NCI-H2171 (cell line): ENCODE measurements at regions not wholly inside any gene's neighbourhood (a gene's known extent, or its start where the extent isn't known, plus 50 kb on each side); places are given as distances from the start of the nearest gene placed in this dataset.

Source experiments
- DNase-seq: peaks from one replicate; lab custom pipeline; 2025; lab: John Stamatoyannopoulos, UW

GRCh38 chr18:29226213-29226612 lies 1049.3 kb upstream of the CDH2 start:
- no peak for DNase-seq

DNA sequence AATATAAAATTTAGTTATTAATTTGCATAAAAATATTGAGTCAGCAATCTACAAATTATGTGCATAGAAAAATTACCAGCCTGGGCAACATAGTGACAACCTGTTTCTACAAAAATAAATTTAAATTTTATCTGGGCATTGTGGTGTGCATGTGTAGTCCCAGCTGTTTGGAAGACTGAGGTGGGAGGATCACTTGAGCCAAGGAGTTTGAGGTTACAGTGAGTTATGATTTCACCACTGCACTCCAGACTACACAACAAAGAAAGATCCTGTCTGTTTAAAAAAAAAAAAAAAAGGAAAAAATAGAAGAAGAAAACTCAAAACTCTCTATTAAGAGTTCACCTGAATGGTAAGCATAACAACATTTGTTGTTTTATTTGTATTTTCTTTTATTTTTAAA lies 1048.4 kb upstream of the CDH2 start:
- DNase-seq, result no peak

- DNase-seq, result no peak
These were observed 1041.2 kb upstream of the CDH2 start for GRCh38 chr18:29218091-29218490.

DNA sequence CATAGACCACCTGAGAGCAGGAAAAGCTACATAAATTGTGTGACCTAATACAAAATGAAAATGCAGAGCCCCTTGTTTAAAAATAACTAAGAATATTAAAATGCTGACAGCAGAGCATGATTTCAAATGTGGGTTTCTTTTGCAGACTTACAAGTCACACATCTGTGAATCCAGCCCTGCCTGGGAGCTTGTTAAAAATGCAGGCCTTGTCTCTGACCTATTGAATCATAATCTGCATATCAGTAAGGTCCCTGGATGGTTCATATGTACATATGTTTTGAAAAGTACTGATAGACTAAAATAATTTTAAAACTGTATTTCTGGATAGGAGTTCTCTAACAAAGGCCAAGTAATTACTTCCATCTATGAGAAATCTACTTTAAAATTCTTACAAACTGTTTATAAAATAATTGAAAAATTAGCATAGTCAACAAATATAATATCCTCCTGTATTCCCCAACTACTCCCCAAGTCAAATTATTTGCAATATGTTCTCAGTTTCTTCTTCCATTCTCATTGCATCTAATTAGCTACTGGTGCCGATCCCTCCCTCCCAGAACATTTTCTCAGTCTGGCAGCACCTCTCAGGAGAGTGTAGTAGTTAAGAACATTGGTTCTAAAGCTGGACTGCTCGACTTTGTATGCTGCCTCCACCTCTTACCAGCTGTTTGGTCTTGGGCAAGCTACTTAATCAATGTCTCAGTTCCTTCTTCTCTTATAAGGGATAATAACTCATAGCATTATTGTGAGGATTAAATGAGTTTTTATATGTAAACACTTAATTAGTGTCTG lies 1040.4 kb upstream of the CDH2 start:
- DNase-seq, result no peak

DNA sequence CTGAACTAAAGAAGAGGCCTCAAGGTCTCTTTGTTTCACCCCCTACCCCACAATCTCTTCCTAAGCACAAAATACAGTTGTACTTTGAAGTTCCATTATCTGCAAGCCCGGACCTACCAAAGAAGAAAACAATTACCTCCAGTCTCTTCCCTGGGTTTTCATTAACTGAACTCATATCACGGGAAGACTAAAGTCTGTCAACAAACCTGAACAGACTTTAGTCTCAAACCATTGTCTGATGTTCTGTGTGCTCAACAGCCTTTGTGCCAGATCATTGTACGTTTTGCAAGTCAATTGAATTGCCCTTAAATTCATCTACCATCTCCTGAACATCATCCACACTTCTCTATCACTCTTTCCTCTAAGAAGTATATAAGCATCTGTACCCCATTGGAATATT lies 1021.9 kb upstream of the CDH2 start:
- DNase-seq, result no peak

DNA sequence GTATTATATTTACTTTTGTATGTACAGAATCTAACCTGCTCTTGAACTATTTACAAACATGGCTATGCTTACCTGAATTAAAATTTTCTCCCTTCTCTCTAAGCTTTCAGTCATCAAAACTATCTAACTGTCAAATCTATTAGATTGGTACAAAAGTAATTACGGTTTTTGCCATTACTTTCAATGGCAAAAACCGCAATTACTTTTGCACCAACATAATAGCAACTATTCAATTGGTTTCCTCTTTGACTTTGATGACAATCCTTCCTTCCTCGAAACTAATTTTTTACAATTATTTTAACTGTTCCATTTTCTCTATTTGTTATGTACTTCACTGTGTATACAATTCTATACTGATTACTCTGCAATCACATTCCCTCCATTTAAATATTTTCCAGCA lies 1019.4 kb upstream of the CDH2 start:
- no peak for DNase-seq

DNA sequence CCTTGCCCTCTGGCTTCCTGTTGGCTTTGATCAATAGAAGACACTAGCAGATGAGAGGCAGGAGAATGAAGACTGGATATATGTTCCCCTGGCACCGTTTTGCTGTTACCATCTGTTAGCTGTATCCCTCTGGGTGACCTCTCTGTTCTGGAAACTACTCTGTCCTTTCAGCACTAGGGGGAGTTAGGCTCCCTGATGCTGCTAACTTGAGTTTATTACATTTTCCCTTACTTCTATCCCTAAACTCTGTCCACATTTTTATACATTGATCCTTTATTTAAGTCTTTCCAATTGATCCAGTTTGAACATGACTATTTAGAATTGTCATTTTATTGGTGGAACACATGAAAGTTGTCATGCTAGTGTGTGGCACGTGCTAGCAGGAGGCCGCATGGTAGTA lies 1014.3 kb upstream of the CDH2 start:
- DNase-seq, result no peak

DNA sequence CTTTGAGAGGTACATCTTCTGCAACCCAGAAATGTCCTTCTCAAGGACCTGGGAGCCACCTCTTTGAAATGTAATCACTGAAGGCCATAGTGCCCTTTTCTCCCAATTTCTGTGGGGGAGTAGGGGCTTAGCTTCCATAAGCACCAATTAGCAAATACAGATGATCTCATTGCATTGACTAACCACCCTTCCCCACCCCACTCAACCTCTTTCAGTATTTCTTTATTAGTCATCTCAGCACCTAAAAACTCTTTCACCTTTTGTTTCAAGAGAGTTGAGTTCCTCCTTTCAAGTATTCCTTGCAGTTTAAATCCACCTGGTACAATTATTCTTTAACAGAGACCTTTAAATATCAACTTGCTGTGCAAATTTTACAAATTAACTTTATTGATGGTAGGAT lies 1011.8 kb upstream of the CDH2 start:
- DNase-seq, result no peak

- no peak for DNase-seq
These were observed 1008.9 kb upstream of the CDH2 start for GRCh38 chr18:29185801-29186200.

DNA sequence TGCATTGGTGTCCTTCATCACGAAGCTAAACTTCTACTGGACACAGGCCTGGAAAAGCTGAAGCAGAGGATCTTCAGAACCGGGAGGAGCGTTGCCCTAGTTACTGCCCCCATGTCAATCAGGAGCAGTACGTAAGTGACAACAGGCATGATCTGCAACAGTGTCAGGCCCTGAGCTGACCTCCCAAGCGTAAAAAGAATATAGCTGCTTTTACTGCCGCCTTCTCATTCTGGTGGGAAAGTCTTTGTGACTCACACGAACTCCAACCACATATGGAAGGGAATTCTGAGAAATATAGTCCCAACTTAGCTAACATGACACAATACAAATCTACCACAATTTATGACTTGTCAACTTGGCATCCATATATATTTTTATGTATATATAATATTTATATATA lies 1007.7 kb upstream of the CDH2 start:
- DNase-seq, result no peak

DNA sequence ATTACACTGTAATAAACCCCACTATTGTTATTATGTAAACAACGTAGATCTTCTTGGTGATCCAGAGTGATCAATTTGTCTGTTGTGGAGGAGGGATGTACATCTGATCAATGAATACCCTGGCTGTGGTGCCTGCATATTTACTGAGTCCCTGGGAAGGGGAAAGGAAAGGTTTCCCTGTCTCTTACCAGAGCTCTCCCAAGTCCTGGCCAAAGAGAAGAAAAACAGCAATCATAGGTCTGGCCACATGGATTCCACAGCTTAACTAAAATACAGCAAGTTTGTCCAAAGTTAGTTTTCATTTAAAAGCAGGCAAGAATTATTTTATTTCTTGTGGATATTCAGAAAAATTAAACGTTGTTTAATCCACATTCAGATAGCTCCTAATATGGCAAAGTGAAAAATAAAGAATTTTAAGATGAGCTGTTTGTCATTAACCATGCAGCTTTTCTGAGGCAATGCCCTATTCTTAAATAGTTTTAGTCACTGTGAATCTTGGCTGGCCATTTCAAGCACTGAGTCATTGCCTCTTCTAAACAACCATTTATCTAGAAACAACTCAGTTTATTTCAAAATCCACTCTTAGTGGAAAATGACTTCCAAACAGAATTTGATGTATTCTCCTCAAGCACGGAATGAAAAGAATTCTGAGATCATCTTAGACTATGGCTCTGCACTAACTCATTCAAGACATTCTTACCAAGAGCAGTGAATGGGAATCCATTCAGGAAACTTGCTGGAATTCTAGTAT lies 1004.4 kb upstream of the CDH2 start:
- no peak for DNase-seq

DNA sequence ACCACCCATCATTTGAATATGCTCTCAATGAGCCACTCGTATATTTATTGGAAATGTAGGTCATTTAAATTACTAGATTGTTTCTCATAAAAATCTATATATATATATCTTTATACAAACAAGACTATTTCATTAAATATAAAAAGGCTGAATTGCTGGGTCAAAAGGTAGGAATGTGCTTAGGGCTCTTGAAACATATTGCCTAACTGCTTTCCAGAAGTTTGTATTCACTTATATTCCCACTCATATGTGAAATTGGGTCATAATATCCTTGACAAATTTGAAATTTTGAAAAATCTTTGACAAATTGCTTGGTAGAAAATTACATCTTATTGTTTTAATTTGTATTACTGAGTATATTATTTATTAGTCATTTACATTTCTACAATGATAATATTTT lies 999.8 kb upstream of the CDH2 start:
- no peak for DNase-seq

DNA sequence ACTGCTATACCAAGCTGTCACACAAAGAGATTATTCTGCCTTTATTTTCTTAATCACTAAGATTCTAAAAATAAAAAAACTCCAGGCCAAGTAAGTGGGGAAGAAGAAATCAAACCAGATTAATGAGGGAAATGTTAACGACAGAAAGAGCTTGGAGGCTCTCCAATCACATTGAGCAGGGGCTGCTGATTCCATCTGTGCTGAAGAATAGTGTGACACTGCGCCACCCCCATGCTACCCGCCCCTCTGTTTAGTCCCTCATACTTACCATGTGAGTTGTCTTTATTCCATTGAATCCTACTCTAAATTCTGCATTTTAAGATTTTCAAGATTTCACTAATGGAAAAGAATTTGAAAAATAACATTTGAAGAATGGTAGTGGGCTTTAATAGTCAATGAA lies 998.0 kb upstream of the CDH2 start:
- DNase-seq, result no peak

DNA sequence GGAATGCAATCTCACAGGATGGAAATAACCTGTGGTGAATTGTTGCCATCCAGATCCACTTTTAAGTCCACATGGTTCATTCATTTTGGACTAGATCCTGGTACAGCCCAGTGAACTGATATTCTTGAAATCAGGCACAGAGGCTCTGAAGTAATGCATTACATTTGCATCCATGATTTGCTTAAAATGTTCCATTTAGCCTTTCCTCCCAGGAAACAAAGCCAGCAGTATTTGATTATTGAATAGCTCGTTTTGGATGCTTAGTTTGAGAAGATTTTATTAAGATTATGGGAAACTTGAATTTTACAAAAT lies 995.8 kb upstream of the CDH2 start:
- no peak for DNase-seq

DNA sequence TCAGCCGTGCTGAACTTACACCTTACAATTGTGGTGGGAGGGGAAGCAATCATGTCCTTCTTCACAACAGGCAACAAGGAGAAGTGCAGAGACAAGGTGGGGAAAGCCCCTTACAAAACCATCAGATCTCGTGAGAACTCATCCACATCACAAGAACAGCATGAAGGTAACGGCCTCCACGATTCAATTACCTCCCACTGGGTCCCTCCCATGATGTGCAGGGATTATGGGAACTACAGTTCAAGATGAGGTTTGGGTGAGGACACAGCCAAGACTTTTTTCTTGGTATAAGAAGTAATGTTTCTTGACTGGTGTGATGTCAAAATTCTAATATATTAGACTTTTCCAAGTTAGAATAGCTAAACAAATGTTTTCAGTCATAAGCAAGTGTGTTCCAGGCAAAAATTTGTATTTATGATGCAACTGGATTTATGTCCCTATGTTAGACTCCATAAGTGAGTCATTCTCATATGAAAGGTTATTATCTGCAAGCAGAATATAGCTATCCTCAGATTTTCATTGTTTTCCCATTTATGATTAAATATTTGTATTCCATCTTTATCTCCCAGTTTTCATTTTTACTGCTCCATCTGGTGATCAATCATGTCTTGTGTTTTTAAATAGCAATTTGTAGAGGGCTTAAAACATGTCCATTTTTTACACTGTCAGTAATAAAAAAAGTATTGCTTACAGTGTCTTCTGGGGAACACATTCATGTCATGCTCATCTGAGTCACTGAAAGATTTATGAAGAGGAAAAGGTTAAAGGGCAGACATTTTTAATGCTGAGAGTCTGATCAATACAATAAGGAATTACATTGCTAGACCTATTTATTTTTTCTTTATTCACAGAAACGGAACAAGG lies 995.2 kb upstream of the CDH2 start:
- no peak for DNase-seq

DNA sequence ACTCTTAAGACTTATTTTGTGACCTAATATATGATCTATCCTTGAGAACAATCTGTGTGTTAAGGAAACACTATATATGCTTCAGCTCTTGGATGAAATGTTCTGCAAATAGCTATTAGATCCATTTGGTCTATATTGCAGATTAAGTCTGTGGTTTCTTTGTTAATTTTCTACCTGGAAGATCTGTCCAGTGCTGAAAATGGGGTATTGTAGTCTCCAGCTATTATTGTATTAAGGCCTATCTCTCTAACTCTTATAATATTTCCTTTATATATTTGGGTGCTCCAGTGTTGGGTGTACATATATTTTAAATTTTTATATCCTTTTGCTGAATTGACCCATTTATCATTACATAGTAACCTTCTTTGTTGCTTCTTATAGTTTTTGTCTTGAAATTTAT lies 992.7 kb upstream of the CDH2 start:
- DNase-seq, result no peak

DNA sequence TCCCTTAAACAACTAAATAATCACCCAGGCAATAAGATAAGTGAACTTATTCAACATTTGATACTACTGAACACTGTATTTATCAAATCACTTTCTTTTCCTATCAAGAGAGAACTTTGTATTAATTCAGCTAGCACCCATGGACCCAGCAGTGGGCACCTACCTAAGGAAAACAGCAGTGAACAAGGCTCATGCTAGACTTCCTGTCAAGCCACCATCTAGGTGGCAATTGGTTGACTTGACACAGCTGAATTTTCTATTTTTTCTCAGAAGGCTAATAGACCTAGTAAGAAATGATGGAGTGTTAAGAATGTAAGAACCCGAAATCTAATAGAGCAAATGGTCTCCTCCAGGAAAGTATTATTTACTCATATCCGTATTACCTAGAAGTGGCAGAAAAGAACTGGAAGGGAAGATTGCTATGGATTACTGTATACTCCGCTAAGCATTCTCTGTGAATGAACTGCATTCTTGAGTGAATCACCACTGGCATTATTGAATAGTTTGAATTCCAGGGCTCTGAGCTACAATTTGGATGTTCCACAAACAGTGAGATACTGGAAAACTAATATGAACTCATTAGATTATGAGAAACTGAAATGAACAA lies 988.2 kb upstream of the CDH2 start:
- DNase-seq, result no peak

DNA sequence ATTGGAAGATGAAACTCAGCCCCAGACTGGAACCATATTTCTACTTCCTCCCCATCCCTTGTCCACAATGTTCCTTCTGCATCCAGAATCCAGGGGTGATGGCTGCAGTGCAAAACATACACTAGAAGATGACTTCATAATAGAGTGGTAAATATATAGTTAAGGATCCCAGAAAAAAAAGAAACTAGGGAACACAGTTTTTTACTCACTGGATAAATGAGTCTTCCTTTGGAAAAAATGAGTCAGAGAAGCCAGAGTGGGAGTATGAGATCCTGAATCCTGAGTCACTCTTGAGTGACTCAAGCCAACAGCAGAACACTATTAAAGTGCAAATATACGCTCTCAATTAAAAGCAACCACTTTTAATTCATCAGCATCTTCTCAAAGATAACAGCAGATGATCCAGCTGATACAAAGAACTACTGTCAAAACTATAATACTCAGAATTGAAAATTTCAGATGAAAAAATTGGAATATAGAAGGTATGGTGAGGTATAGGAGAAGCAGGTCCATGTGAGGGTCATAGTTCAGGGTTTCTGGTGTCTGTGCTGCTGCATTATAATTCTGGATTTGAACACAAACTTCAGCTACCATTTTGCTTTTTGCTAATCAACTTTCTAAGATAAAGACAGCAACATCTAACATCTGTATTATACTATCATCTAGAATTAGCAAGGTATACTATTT lies 987.2 kb upstream of the CDH2 start:
- DNase-seq, result no peak

DNA sequence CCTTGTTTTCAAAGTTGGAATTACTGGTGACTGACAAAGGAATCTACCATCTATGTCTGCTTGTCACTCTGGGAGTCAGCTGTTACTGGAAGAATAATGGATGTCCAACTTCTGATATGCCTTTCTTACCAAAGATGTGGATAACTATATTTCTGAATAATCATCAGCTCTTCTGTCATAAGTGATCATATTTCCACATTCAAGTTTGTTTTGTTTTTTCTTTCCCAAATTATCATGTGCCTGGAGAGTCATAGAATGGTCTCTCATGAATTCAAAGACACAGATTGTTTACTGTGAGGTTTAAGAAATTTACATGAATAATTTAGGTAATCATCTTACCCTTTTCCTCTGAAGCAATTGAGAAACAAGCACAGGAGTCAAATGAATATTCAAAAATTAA lies 986.7 kb upstream of the CDH2 start:
- no peak for DNase-seq

GRCh38 chr18:29161429-29161828 lies 984.5 kb upstream of the CDH2 start:
- no peak for DNase-seq

- peak; percentile 54 for DNase-seq
These were observed 983.2 kb upstream of the CDH2 start for GRCh38 chr18:29160170-29160569.

GRCh38 chr18:29157905-29158304 lies 981.0 kb upstream of the CDH2 start:
- no peak for DNase-seq
